GM19395 (cell line): ENCODE measurements at regions not wholly inside any gene's neighbourhood (a gene's known extent, or its start where the extent isn't known, plus 50 kb on each side); places are given as distances from the start of the nearest gene placed in this dataset.
"Not testable (repeated sequence)": the region's sequence is repeated elsewhere in the genome, so short reads cannot be mapped to it uniquely, and the experiment has no call there.

ENCODE experiments used
- ATAC-seq: cut with Tn5 transposase; IDR thresholded peaks from one replicate; pipeline ENCODE4 v1.9.1; 2021; ENCODE audit warnings: mild to moderate bottlenecking, moderate library complexity; ENCODE audit not compliant: unreplicated experiment

DNA sequence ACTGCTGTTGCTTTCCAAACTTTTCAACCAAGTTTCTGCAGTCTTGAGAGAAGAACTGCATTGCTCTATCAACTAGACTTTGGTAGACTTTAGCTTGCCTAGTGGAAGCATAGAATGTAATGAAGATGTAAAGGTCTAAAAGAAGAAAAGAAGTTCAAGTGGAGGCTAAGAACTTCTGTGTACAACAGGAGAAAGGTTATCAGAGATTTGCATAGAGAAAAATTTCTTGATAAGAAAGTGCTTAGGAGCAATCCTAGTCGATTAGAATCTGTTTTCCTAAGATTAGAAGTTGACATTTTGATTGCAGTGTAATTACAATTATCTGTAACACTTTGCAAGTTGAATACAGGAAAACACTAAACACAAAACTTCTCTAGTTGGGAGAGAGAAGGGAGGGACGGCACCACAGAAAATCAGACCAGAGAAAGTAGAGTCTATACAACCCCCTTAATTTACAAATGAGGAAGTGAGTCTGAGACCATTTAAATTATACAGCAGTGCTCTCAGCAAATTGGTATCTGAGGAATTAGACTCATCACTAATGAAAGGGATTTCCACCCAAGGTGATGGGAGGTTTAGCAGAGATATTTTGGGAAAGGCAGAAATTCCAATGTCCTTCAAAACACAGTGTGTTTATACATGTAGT lies 194.3 kb upstream of the MARCKS start:
- peak; percentile 66 for ATAC-seq

DNA sequence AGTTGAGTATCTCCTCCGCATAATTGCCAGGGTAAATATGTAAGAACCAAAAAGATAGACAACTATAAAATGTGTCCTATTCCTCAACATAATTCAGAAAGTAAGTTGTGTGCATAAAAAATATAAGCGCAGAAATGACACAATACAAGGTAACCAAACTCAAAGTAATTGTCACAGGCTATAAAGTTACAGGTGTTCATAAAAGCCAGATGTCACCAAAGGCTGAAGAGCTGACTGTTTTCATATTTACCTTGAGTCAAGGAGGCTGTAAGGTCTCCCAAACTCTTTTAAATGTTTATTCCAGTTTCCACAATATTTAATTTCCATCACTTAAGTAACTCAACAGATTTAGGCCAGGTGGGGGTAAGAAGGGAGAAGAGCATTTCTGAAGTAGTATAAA lies 192.2 kb upstream of the MARCKS start:
- no peak for ATAC-seq

DNA sequence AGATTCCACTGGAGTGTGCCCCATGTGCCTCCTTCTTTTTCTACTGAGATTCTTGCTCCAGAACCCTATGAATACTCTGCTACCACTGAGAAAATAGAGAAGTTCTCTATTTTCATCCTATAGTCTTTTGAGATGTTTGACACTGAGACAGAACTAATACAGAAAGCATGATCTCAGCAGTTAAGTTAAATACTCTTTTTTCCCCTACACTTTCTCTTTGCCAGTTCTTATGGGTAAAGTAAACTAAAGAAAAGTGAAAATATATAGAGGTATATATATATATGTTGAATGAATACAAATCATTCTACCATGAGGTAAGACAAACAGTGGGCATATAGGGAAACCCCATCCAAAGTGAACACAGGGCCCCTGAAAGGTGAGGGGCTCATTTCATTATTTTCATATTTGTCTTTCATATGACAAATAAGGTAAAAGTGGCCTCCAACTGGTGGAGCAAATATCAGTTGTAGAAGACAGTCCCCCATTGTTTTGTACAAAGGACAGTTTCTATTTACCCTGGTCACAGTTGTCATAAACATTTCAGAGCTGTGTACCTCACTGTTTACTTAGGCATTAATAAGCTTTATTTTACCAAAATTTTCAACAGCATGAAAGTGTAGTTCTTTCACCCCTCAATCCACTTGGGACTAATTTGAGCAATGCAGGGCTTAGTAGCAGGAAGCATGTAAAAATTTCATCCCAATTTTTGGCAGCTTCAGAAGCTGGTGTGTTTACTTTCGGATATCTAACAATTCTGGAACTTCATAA lies 188.3 kb upstream of the MARCKS start:
- peak; percentile 75 for ATAC-seq

DNA sequence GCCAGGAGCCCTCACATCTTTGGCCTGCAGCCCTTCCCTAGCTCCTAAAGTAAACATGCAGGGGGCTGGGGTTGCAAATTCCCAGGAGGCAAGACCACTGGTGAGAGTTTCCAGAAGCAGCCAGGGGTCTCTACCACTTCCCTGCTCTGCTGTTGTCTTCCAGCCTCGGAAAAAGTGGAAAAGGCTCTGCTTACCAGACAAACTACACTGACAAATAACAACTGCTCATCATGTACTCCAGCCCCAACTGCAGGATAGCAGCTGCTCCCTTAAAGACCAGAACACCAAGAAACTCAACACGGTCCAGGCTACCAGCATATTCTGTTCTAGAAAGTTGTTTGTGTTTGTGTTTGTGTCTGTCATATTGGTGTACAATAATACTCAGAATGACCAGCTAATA lies 187.5 kb upstream of the MARCKS start:
- no peak for ATAC-seq

DNA sequence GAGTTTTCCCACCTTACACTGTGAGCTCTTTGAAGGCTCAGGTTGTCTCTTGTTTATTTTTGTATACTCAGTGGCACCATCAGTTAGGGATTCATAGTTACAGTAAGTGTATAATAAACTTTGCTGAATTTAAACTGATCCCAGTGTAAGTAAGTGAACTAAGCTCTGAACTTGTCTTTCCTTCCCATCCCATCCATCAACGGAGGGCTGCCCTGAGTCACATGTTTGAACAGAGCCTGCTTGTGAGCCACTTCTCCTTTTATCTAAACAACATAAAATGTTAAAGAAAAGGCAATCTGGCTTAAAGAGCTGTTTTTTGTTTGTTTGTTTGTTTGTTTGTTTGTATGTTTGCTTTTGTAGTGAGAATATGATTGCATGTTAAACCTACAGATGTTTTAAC lies 185.7 kb upstream of the MARCKS start:
- ATAC-seq: no peak

DNA sequence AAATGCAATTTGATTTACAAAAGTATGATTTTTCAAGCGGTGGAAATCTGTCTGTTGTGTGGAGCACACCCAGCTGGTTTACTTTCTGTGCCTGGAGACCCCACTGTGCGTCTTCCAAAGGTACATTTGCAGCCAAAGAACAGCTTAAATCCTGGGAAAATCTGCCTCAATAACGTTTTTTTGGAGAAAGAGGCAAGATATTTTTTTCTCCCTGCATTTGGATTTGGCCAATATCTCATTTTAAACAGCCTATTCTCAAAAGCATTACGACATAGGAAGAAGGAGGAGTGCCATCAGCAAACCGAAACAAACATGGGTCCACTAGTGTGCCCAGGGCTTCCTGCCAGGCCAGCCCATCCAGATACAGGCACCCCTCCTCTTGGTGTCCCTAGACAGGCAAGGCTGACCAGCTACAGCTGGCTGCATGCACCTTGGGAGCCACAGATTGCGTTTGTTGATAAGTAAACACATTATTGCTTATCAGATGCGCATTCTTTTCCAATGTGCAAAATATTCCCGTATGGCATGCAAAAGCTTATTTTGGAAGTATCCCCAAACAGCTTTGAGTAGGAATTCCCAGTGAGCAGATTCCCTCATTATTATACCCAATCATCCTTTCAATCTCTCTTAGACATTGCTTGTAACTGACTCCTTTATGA lies 184.5 kb upstream of the MARCKS start:
- ATAC-seq: no peak

DNA sequence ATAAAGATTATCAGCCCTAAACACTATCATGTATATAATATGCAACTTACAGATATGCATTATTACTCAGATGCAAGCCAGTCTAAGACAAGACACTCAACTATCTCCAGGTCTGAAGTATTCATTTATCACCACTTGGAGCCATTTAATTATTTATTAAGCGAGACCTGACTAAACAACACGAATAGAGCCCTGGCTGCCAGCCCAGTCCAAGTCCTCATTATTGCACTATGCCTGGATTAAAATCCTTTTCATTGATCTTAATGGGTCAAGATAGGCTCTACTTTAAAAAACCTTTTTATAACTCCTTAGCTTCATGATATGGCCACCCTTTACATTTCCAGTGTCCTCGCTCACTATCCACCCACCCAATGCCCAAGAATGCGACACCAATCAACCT lies 183.1 kb upstream of the MARCKS start:
- ATAC-seq: no peak

DNA sequence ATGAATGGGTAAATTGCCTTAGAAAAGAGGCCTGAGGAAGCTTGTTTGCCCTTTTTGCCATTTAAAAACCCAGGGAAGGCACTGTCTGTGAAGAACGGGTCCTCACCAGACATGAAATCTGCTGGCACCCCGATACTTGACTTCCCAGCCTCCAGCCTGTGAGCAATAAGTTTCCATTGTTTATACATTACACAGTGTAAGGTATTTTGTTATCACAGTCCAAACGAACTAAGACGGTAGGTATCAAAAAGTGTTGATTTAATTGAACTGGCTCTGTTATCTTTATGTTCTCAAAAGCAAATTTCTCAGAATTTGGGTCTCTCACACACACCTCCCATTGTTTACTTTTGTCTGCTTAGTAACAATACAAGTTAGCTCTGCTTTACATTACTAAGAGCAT lies 181.1 kb upstream of the MARCKS start:
- no peak for ATAC-seq

DNA sequence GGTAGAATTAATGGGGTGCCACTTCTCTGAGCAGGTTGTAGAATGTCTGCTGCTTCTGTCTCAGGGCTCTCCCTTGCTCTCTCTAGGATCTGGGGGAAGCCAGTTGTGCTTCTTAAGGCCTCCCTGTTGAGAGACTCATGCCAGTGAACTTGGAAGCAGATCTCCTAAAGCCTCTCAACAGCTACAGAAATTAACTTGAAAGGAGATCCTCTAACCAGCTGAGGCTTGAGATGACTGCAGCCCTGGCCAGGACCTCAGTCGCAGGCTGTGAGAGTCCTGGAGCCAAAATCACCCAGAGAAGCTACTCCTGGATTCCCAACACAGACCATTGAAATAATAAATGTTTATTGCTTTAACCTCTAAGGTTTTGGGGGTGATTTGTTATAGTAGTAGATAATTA lies 180.2 kb upstream of the MARCKS start:
- ATAC-seq: no peak

DNA sequence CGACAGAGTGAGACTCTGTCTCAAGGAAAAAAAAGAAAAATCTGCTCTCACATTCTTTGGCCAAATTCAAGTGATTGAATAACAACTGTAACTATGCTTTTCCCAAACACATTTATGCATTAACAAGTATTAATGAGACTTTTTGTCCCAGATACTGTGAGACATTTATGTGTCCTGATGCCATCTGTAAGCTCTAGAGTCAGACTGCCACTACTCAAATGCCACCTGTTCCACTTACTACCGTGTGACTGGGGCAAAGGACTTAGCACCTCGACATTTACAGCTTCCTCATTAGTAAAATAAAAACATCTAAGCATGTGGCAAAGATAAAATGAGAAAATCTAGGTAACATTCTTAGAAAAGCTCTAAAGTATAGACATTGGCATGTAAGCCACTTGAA lies 178.1 kb upstream of the MARCKS start:
- ATAC-seq: no peak

DNA sequence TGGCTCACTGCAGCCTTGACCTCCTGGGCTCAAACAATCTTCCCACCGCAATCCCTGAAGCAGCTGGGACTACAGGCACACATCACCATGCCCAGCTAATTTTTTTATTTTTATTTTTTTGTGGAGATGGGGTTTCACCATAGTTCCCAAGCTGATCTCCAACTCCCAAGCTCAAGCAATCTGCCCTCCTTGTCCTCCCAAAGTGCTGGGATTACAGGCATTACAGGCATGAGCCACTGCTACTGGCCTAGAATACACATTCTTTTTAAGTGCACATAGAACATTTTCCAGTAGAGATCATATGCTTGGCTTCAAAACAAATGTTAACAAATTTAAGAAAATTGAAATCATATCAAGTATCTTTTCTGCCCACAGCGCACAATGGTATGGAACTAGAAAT lies 176.8 kb upstream of the MARCKS start:
- ATAC-seq: no peak

DNA sequence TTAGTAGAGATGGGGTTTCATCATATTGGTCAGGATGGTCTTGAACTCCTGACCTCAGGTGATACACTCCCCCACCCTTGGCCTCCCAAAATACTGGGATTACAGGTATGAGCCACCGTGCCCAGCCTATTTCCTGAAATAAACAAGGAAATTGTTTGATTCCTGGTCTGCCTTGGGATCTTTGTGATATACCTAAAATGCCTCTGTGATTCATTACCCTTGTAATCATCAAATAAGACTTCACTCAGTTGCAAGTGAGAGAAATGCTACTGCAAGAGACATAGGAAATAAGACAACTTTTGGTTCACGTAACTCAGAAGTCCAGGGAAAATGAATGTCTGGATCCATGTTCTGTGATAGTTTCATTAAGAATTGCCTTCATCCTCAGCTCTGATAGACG lies 173.2 kb upstream of the MARCKS start:
- ATAC-seq: no peak

DNA sequence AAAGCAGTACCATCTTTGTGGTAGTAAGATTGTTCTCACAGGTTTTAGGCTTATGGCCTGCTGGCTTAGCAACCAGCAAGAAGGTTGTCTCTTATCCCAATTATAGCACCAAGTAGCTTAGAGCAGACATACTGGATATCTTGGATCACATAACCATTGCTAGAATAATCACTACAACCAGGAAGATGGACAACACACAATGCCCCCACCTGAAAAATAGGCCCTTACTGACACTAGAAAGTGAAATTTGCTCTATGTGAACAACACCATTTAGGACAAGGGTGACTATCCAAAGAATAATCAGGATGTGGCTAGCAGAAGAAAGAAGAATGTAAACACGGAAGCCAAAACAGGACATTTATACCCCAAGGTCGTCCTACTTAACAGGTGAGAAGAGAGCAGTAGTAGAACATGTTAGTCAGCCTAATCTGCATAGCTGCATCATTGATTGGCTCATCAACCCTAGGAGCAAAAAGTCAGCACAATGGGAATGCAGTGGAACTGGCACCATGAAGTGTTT lies 172.7 kb upstream of the MARCKS start:
- no peak for ATAC-seq

DNA sequence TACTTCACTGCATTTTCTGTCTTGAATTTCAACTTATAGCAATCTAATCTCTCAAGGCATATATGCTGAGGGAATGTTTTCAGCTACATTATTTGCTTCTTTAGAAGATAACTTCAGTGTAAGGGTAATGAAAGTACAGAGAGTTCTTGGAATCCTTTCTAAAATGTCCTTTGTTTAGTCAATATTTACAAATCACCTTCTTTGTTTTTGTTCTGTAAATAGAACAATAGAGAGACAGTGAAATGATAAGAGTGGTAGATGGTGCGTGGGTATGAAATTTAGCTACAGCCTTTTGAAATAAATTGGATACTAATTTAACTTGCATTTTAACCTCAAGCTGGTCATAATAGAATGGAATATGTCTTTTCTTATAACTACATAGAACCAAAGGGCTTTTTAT lies 171.1 kb upstream of the MARCKS start:
- ATAC-seq: no peak

DNA sequence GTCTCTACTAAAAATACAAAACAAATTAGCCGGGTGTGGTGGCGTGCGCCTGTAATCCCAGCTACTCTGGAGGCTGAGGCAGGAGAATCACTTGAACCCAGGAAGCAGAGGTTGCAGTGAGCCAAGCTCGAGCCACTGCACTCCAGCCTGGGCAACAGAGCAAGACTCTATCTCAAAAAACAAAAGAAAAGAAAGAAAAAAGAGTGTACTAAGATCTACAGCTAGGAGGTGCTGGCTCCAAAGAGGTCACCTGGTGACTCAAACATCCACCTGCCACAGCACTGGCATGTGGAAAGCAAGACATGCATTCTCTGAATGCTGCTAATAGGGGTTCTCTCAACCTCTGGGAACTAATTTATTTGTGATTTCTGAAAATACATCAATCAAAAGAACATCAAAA lies 167.5 kb upstream of the MARCKS start:
- not testable (repeated sequence) for ATAC-seq

DNA sequence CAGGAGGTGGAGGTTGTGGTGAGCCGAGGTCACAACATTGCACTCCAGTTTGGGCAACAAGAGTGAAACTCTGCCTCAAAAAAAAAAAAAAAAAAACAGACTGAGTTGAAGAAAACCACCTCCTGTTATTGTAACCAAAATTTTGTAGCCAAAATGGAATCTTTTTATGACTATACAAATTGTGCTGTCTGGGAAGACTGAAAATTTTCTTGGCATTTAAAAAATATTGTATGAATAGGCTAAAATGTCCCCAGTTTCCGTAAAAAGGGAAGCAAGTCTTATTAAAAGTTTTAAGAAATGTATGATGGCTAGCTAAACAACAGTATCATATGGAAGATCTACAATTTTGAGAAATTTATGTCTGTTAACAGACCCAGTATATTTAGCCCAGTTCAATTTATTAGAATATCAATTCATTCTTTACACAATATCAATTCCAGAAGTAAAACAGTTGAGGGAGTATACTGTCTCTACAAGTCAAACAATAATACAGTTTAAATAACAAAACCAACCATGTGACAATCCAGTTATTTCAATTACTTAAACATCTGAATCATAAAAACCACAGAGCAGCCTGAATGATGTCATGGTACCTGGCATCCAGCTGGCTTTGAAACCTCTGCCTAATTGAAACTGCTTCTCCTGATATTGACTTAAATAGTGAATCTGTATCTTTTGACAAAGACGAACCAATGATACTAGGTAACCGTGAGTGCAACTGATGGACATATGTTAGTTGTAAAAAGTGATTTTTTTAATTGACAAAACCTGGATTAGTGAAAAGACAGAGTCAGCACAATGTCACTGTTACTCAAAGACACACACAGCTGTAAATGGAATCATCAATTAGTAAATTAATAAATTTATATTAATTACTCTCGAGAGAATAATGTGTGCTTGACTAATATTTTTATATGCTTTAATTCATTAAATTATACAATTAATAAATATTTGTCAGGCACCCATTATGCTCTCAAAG lies 166.6 kb upstream of the MARCKS start:
- peak; percentile 75 for ATAC-seq

DNA sequence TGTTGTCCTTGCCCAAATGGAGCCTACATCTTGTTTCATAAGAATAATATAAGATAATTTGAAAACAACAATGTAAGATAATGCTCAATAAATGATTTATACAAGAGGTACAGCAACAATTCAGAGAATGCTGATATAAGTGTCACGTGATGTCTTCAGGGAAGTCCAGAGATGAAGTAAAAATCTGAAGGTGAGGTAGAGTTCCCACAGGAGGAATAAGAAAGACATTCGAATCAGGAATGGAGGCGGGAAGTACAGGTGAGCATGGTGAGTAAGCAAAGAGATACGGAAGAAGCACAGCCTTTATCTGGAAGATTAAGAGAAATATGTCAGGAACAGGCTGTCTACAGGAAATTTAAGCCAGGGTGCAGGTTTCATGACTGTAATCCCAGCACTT lies 165.9 kb upstream of the MARCKS start:
- no peak for ATAC-seq

DNA sequence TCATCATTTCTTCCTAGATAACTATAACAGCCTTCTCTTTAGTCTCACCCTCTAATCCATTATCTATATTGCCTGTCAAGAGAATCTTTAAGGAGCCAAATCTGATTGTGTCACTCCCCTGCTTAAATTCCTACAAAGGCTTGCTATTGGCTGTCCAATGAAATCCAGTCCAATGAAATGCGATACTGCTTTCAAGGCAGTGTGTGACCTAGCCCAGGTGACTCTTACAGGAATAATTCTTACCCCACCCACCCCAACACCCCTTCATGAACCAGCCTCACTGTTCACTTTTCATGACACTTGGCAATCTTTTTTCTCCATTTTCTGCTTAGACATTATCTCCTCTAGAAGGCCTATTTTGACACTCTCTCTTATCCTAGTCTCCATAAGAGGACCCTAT lies 163.3 kb upstream of the MARCKS start:
- no peak for ATAC-seq

DNA sequence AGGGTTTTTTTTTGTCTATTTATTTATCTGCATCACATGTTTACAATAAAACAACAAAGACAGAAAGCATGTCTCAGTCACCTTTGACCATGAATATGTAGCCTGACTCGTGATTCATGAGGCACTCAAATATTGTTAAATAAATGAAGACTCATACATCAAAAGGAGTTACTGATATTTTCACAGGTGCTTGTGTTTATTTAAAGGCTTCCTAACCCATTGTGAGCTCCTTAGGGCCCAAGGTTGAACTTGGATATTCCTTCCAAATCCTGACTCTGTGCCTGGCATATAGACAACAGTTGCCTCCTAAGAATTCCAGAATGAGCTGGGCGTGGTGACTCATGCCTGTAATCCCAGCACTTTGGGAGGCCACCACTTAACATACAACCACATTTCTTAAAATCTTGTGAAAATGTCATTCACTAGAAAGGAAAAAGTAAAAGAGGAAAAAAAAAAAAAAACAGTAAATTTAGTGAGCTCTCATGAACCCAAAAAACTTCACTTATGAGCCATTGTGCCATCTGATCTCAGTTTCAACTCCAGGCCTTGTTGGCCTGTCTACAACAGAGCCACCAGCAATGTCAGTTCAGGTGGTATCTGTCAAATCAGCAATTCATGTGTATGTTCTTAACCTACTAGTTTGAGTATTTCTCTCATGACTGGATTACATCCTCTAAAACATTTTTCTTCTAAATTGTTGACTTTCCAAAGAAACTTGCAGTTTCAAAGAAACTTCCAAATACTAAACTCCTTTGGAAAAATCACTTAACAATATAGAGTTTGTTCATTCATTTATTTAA lies 162.7 kb upstream of the MARCKS start:
- no peak for ATAC-seq

DNA sequence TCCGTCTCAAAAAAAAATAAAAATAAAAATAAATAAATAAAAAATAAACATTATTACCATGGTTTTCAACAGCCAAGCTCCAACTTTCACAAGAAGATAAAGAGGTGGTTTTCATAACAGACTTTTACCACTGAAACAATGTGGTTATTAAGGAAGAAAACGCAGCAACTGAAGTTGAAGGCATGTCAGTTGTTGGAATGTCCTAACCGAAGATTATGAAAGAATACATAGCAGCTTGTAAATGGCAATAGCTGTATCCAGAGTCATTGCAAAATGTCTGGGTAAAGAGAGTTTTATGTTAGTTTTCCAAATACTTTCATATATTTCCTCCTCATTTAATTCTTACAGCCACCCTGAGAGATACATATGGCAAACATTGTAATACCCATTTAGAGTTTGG lies 161.6 kb upstream of the MARCKS start:
- ATAC-seq: no peak
